ENCODE measurements at regions not wholly inside any gene's neighbourhood (a gene's known extent, or its start where the extent isn't known, plus 50 kb on each side); places are given as distances from the start of the nearest gene placed in this dataset.

GRCh38 chr3:99430348-99431134, 207.9 kb upstream of the COL8A1 start:
- TF ChIP-seq CTCF (IDR thresholded peaks at IDR 0.05) (no peak), POLR2A (IDR thresholded peaks at IDR 0.05) (no peak)

All from esophagus squamous epithelium (tissue), 4 donors.